D341Med (cell line): ENCODE measurements at regions not wholly inside any gene's neighbourhood (a gene's known extent, or its start where the extent isn't known, plus 50 kb on each side); places are given as distances from the start of the nearest gene placed in this dataset.

Experiments
- DNase-seq: peaks from one replicate; pipeline ENCODE4 v3.0.0; 2012; ENCODE audit warnings: low spot score

DNA sequence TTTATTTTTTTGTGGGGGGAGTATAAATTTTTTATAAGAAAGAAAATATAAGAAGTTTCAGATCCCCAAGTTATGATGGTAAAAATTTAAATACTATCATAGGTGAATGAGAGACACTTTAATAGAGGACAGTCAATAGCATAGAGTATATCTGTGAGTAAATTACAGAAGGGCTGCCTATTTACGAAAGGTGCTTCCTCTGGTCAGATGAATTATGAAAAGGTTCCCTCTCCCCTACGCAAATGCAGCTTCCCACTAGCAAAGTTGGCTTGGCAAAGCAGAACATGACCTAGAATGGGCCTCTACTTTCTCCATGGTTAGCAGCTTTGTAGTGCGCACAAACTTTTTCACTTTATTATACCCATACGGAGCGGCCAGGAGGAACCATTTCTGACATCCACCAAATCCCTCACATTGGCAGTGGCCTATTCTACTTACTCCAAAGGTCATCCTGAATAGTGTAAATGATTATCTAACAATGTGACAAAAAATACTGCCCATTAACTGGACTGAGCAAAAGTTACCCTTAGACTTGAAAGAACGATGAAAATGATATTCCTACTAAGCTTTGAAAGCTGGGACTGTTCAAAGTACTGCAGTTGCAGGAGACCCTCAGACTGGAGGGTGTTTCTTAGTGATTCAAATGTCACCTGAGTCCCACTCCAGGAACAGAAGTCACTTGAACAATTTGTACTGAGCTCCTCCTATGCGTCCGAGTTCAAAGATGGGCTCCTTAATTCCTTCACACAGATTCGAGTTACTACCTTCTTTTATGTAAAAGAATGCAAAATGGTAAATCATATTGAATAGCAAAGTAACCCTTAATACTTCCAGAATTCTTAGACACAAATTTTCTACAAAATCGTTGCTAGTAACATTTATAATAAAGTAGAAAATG, 148.5 kb downstream of the NOL4 start:
- DNase-seq: no peak

DNA sequence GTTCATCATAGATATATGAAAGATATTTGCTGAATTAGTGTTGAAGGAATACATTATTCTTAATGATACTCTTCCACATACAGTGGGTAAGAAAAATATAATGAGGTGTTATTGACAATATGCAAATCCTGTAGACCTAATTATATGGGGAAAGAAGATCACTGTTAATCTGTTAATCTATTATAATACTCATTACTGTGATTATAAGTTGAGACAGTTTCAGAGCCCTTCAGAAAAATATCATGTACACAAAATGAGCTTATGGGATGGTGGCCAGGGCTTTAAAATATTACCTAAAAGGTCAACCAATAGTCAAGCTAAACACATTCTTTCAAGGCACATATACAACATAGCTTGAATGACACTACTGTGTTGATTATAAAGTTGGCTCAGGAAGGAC, 163.5 kb downstream of the NOL4 start:
- DNase-seq: no peak

DNA sequence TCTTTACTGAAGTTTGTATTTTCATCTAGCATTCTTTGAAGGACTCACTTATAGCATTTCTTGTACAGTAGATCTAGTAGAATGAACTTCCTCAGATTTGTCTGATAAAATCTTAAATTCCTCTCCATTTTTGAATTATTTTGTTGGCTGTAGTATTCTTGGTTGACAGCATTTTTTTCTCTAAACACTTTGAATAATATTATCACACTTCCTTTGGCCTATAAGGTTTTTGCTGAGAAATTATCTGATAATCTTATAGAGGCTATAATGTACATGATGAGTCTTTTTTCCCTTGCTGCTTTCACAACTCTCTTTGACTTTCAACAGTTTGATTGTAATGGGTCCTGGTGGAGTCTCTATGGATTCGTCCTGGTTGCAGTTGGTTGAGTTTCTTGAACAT, 169.5 kb downstream of the NOL4 start:
- DNase-seq: no peak

DNA sequence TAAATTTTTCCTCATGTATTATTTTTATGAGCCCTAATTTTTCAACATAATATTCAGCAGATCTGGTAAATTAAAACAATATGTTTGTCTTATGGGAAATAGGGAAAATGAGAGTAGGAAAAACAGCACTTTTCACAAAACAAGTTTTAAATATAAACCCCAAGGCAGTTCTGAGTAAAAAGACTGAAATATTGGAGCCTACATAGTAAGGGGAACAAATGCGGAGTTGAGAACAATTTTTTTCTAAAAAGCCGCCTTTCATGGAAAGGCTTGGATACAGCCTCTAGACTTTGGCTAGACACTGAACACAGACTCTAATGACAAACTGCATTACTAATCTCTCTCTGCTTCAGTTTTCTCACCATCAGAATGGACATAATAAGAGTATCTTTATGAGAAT, 174.1 kb downstream of the NOL4 start:
- DNase-seq: no peak

DNA sequence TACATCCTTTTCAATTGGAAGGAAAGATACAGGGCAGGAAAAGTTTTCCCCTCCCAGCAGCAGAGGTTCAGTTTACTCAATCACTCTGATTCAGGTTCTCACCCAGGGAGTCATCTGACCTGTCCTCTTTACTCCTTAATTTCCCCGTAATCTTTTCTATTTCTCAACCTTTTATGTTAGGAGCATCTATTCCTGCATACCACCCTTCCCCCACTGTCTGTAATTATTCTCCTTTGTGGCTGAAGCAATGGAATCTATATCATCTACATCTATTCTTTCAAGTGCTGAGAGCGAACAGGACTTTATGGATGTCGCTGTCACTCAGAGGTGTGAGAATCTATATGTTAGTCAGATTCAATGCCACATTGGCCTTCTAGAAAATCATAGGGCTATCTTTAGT, 175.2 kb downstream of the NOL4 start:
- no peak for DNase-seq

DNA sequence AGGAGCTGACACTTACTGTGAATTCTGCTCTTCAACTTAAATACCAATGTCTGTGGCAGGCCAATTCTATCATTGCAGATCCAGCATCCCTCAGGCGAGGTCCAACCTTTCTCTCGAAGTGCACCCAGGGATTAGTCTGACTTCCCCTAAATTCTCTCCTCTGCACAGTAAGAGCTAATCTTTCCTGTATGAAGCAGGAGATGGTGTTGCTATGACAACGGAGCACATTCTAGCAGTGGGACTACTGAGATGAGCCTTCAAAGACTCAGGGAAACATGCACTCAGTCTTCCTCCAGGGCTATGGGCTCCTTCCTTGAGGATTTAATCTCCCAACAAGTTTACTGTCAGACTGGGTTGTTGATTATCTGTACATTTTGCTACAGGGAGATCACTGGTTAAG, 176.3 kb downstream of the NOL4 start:
- no peak for DNase-seq

DNA sequence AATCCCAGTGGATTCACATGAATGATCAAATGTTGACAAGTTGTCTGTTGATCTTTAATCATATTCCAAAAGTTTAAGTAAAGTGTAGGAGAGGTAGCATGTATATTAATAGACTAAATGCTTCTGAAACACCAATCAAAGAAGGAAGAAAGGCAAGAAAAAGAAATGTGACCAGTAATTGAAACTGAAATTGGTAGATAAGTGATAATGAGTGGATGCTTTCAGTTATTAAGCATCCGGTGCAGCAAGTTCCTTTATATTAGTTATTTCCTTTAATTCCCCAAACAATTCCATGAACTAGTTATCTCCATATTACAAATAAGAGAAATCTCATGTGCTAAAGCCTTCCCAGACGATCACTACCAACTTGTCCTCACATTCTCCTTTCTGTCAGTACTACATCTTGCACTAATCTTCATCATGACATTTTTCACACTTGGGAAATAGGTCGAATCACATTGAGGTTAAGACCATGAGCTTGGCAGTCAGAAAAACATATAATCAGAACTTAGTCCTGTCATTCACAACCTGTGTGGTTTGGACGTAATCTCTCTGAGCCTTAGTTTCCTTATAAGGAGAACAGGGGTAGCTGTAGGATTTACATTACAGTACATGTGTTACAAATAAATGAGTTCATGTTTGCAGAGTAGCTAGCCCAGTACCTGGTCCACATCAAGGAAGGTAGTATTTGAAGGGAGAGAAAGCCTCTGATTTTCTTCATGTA, 182.1 kb downstream of the NOL4 start:
- DNase-seq: no peak

DNA sequence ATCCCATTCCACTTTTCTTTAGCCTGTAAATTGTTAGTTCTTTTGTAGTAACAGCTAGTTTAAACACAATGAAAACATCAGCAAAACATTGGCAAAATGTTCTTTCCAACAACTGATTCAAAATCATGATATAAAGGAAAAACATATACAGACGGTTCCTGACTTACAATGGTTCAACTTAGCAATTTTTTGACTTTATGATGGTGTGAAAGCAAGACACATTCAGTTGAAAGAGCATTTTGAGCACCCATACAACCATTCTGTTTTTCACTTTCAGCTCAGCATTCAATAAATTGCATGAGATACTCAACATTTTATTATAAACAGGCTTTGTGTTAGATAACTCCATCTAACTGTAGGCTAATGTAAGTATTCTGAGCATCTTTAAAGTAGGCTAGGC, 185.1 kb downstream of the NOL4 start:
- no peak for DNase-seq

DNA sequence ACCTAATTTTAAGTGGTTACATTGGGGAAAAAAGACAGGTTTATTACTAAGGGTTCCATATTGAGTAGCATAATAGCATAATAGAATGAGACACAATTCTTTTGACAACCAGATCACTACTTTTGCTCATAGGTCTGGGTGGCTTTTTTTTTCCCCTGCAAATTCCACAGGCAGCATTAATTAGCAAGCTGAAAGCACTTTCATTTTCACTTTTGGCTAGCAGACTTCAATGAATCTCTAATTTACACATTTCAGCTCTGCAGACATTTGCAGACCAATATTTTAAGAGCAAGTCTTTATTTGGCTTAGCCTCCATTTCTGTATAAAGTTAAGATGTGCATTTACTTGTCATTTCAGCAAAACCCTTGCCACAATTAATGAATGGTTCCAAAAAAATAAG, 185.5 kb downstream of the NOL4 start:
- no peak for DNase-seq

DNA sequence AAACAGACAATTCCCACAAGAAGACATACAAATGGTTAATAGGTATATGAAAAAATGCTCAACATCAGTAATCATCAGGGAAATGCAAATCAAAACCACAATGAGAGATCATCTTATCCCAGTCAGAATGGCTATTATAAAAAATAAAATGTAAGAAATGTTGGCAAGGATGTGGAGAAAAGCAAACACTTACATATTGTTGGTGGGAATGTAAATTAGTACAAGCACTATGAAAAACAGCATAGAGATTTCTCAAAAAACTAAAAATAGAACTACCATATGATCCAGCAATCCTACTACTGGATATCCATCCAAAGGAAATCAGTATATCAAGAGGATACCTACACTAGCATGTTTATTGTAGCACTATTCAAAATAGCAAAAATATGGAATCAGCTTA, 186.6 kb downstream of the NOL4 start:
- no peak for DNase-seq

DNA sequence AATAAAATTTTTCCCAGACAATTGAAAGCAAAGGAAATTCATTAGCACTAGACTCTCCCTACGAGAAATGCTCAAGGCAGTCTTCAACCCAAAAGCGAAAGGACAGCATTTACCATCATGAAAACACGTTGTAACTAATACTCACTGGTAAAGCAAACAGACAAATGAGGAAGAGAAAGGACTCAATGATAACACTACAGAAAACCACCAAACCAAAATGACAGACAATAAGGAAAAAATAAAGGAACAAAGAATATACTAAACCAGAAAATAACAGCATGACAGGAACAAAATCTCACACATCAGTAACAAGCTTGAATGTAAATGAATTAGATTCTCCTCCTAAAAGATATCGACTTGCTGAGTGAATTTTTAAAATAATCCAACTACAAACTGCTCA, 190.7 kb downstream of the NOL4 start:
- DNase-seq: no peak

DNA sequence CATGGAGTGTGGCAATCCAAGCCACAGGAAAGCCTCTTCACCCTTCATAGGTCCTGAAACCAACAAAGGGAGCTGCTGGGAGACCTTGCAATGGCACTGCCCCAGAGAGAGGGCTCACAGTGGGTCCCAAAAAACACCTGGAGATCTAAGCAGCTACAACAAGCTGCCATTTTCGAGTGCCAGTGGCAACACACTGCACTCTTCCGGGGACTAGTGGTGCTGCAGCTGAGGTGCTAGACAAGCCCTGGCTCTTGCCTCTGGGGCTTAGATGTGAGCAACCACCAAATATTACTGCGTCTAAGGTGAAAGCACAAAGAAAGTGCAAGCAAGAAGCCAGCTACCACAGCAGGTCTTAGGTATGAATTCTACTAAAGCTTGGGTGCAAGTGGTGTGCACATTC, 192.9 kb downstream of the NOL4 start:
- DNase-seq: no peak

DNA sequence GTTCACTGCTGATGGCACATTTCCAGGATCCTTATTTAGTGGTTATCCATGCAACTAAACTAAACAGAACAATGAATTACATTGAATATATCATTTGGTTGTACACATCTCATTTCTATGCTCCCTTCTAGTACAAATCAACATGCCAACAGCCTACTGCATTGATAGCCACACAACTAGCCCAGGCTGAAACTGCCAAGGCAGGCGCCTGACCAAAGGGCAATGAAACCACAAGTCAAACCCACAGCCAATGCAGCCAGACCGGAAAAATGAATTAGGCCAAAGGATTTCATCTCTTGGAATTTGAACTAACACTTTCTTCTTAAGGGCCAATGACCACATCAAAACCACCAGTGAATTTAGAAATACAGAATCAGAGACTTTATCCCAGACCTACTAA, 196.4 kb downstream of the NOL4 start:
- no peak for DNase-seq

DNA sequence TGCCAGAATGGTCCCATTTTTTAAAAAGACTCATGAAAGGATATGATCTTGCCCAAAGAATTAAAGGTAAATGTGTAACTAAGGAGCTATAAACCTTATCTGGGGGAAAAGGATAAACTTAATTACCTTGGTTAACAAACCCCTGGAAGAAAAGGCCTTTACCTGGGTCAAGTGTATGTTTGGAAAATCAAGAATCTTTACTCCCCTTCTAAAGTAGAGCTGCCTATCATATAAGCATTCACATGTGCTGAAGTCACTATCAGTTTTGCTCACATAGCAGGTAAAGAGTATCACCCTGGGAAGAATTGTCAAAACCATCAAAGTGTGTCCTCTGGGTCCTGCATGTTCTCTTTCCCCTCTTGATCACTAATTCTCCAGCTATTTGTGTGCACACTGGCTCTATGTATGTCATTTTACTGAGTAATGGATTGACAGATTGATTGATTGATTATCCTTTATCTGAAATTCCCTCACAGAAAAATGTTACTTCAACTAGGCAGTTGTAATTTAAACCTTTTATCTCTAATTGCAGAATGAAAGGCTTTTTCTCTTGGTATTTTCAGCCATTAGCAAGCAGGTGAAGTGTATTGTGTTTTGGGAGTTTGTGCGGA, 199.4 kb downstream of the NOL4 start:
- DNase-seq: no peak

DNA sequence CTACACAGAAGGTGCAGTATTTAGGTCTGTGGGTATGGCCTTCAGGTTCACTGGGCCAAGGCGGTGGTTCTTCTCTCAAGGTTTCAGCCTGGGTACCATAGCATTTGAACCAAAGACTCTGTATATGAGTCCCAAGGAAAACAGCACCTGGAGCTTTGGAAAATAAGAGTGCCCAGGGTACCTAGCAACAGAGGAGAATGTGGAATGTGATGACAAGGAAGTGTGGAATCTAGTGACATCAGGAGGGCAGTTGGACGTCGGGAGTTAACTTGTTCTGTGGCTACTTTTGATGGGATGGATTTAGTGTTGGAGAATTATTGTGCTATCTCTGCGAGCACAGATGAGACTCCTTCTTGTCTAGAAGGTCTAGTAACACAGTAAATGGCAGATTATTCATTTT, 201.2 kb downstream of the NOL4 start:
- no peak for DNase-seq

DNA sequence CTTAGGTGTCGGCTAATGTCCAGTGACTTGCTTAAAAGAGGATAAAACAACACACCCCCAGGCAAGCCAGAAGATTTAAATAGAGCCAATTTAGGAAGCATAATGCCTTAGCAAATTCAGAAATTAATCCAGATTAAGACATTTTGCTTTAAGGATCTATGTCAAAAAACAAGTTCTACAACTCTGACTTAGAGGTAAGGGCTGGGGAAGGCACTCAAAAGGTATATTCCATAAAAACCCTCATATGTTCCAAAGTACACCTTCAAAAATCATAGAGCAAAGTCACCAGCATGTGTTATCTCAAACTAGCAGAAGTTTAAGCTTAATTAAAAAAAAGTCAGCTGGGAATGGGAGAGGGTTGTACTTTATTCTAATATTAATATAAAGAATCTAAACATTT, 206.4 kb downstream of the NOL4 start:
- peak; percentile 33 for DNase-seq

DNA sequence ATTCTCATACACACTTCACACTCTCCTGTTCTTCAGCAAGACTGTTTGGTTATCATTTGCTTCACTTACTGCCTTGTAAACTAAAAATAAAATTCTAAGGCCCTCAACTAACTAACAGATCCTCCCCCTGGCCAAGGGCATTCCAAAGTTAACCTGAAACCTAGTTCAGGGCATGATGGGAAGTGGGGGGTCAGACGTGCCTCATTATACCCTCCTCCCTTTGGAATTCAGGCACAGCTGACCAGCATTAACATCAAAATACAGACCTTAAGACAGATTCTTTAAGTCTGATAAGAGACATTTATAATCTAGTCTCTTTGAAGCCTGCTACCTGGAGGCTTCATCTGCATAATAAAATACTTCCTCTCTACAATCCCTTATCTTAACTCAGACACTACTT, 221.0 kb downstream of the NOL4 start:
- no peak for DNase-seq

DNA sequence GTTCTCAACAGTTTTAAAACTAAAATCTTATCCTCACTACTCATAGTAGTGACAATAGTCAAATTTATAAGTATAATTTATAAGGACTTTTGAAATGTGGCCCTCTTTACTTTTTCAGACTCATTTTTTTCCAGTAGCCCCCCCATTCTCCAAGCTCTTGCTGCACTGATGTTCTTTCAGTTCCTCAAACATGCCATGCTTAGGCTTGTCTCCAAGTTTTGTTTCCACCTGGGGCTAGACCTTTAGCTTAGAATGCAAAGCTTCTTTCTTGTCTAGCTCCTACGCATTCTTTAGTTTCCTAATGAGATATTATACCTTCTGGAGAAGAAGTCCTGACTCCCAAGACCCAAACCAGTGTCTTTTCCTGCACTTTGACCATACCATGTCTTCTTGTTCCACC, 222.6 kb downstream of the NOL4 start:
- no peak for DNase-seq

DNA sequence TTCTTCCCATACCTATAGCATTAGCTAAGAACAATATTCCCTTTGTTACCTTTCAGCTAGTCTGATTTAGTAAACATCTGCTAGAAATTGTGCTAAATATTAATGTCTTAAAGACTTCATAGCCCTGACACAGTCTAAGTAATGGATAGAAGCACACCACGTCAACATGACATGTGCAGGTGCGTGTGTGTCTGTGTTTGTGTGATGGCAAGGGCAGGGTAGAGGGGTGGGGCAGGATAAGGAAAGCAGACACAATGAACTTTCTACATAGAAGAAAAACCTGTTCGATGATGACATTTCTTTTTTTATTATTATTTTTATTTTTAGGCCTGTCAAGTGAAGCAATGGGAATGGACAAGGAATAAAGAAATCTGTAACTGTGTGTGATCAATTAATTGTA, 223.3 kb downstream of the NOL4 start:
- DNase-seq: no peak

DNA sequence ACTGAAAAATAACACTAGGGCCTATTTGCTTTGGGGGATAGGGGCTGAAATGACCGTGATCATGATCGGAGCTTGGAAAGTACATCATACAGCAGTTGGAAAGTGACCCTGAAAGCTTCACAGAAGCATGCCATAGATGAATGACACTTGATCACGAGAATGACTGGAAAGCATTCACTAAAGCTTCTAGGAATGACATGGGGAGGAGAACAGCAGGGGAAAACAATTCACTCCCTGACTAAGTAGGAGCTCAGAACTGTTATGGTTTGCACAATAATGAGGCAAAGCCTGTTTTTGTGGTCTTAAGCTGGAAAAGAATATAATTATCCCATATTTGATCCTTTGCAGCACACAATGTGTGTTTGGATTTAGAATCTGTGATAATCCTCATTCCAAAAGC, 237.5 kb downstream of the NOL4 start:
- peak; percentile 32 for DNase-seq

DNA sequence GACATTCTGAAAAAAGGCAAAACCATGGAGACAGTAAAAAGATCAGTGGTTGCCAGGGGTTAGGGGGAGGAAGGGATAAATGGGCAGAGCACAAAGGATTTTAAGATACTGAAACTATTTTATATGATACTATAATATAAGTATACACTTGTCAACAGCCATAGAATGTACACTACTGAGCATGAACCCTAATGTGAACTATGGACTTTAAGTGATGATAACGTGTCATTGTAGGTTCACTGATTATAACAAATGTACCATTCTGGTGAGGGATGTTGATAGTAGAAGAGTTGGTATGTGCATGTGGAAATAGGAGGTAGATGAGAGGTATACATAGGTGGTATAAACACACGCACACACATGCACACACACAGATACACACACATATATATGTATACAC, 241.6 kb downstream of the NOL4 start:
- DNase-seq: no peak

DNA sequence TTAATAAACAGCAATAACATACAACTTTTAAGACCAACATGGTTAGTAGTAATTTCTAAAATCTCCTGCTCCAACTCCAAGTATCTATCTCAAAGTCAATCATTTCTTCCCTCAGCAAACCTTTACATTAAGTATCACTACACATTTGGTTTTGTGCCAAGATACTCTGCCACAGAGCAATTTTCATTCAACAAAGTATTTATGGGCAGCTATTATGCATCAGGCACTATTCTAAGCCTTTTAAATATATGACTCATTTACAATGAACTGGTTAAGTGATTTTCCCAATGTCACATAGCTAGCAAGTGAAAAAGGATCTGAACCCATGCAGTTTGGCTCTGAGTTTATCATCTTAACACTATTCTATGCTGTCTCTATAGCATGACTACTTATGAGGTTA, 264.3 kb downstream of the NOL4 start:
- DNase-seq: no peak

DNA sequence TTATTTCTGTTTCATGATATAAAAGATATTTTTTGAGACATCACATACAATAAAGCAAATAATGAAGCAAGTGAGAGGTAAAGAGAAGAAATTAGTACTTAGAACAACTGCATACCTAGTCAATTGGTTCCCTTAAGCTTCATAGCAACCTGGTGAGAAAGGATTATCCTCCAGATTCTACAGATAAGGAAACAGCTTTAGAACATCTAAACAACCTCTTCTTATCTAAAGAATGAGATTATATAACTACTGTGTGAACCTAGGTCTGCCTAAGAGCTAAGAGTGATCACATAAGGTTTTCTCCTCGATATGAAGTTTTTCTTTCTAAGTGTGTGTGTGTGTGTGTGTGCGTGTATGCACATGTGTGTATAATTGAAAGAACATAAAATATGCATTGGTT, 265.1 kb downstream of the NOL4 start:
- DNase-seq: no peak
